ENCODE measurements at regions not wholly inside any gene's neighbourhood (a gene's known extent, or its start where the extent isn't known, plus 50 kb on each side); places are given as distances from the start of the nearest gene placed in this dataset.
"Not testable (repeated sequence)": the region's sequence is repeated elsewhere in the genome, so short reads cannot be mapped to it uniquely, and the experiment has no call there.

DNA sequence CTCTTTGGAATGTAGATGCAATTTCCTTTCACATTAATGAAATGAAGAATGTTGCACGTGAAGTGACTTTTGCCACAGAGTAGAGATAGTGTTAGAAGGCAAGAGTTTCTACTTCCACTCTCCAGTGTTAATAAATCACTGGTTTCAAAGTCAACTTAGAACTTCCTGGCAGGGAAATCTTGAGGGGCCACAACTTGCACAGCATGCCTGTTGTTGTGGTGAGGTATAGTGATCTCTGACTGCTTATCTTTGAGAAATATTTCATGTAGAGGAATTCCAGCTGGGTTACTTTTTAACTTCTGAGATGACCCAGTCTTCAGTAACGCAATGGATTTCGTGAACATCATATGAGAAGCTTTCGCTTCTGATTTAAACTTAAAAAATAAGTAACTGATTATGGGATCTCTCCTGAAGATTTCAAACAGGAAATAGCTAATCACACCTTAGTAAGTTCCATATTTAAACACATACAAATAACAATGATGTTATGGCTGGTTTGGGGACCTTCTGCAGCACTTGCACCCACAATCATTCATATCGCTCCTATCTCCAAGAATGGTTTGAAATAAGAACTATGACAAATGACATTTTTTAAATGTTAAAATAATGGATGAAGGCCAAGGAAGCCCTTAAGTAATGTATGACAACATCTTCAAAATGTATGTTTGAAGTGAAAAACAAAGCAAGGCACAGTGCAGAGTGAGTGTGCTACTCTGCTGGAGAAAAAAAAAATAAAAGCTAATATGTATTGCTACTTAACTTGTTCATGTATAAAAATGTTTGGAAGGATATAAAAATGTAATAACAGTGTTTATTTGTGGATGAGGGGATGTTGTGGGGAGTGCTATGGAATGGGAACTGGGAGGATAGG lies 726.5 kb upstream of the NECTIN3 start:
- H3K4me3 ChIP-seq (ENCODE audit: low read depth, low read length), result no peak overlapping the region
- H3K27me3 ChIP-seq (ENCODE audit: control insufficient read depth, insufficient read depth, low read length), result no peaks in the 10 kb centered on the region
- H3K9me3 ChIP-seq (ENCODE audit: control insufficient read depth, insufficient read depth, low read length), result no peaks in the 10 kb centered on the region
- no peak overlapping the region for H3K27ac ChIP-seq (ENCODE audit: low read depth, low read length)
- POLR2A ChIA-PET, result no interaction called here
- CTCF ChIA-PET, result no interaction called here
- no peak for DNase-seq (ENCODE audit: low read depth, low spot score)
- TF ChIP-seq CTCF (IDR thresholded peaks at IDR 0.05; ENCODE audit: low read depth, low read length), result no peak

DNA sequence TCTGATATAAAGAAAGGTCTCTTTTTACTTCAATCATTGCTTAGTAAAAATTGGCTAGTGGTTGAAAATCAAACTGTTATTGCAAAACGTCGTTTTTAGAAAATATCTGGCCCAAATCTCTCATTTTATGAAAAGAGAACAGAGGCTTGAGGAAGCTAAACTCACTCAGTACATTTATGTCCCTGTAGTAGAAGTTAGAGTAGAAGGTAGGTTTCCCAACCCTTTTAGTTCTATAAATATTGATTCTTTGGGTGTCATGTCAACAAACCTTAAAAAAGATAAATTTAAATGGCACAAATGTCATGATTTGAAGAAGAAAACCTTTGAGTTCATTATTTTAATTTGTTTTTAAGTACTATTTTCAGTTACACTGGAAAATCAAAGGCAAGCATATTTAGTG lies 722.3 kb upstream of the NECTIN3 start:
- no peak for DNase-seq (ENCODE audit: low read depth, low spot score)
- Histone ChIP-seq H3K27ac (ENCODE audit: low read depth, low read length) (no peak overlapping the region), H3K27me3 (ENCODE audit: control insufficient read depth, insufficient read depth, low read length) (no peaks in the 10 kb centered on the region), H3K9me3 (ENCODE audit: control insufficient read depth, insufficient read depth, low read length) (no peaks in the 10 kb centered on the region), H3K4me3 (ENCODE audit: low read depth, low read length) (no peak overlapping the region)
- TF ChIP-seq CTCF (IDR thresholded peaks at IDR 0.05; ENCODE audit: low read depth, low read length), result no peak
- ChIA-PET POLR2A (no interaction called here), CTCF (no interaction called here)

- Histone ChIP-seq H3K9me3 (ENCODE audit: control insufficient read depth, insufficient read depth, low read length) (no peaks in the 10 kb centered on the region; the same call in 1 of the 2 replicates), H3K27me3 (ENCODE audit: control insufficient read depth, insufficient read depth, low read length) (no peaks in the 10 kb centered on the region), H3K4me3 (ENCODE audit: low read depth, low read length) (no peak overlapping the region), H3K27ac (ENCODE audit: low read depth, low read length) (no peak overlapping the region)
- no peak for TF ChIP-seq CTCF (IDR thresholded peaks at IDR 0.05; ENCODE audit: low read depth, low read length)
- no peak for DNase-seq (ENCODE audit: low read depth, low spot score)
- ChIA-PET CTCF (no interaction called here), POLR2A (no interaction called here)
Observed at GRCh38 chr3:110352841-110353604, 718.6 kb upstream of the NECTIN3 start.

GRCh38 chr3:110362751-110363150 lies 708.9 kb upstream of the NECTIN3 start:
- POLR2A ChIA-PET, result no interaction called here
- no peaks in the 10 kb centered on the region for H3K27me3 ChIP-seq (ENCODE audit: control insufficient read depth, insufficient read depth, low read length)
- no peak for TF ChIP-seq CTCF (IDR thresholded peaks at IDR 0.05; ENCODE audit: low read depth, low read length)
- DNase-seq (ENCODE audit: low read depth, low spot score), result no peak
- no peak overlapping the region for H3K4me3 ChIP-seq (ENCODE audit: low read depth, low read length)
- CTCF ChIA-PET, result no interaction called here
- no peaks in the 10 kb centered on the region for H3K9me3 ChIP-seq (ENCODE audit: control insufficient read depth, insufficient read depth, low read length)
- no peak overlapping the region for H3K27ac ChIP-seq (ENCODE audit: low read depth, low read length)

DNA sequence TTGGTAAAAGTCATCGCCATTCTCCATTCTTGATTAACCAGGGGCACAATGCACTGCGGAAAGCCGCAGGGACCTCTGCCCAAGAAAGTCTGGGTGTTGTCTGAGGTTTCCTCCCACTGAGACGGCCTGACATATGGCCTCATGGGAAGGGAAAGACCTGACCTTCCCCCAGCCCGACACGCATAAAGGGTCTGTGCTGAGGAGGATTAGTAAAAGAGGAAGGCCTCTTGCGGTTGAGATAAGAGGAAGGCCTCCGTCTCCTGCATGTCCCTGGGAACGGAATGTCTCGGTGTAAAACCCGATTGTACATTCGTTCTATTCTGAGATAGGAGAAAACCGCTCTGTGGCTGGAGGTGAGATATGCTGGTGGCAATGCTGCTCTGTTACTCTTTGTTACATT lies 704.3 kb upstream of the NECTIN3 start:
- H3K27me3 ChIP-seq (ENCODE audit: control insufficient read depth, insufficient read depth, low read length); H3K9me3 ChIP-seq (ENCODE audit: control insufficient read depth, insufficient read depth, low read length); H3K4me3 ChIP-seq (ENCODE audit: low read depth, low read length); CTCF ChIA-PET; DNase-seq (ENCODE audit: low read depth, low spot score); H3K27ac ChIP-seq (ENCODE audit: low read depth, low read length); POLR2A ChIA-PET: not testable (repeated sequence)

Measured in AG04450 (cell line).